ENCODE measurements at regions not wholly inside any gene's neighbourhood (a gene's known extent, or its start where the extent isn't known, plus 50 kb on each side); places are given as distances from the start of the nearest gene placed in this dataset.

GRCh38 chr20:11001302-11001701 lies 327.5 kb upstream of the JAG1 start:
- no peak overlapping the region for H3K27ac ChIP-seq

GRCh38 chr20:11001764-11002540 lies 328.2 kb upstream of the JAG1 start:
- H3K27ac ChIP-seq = peak overlapping the region in 1 of 2 donors; percentile 1
- H3K4me3 ChIP-seq = no peak overlapping the region
- no peak for DNase-seq (ENCODE audit: low spot score)
- H3K36me3 ChIP-seq = no peaks in the 10 kb centered on the region
- no peaks in the 10 kb centered on the region for H3K4me1 ChIP-seq
- H3K9me3 ChIP-seq = no peaks in the 10 kb centered on the region
- no peaks in the 10 kb centered on the region for H3K27me3 ChIP-seq
- no peak for TF ChIP-seq CTCF (IDR thresholded peaks at IDR 0.05)

More at GRCh38 chr20:11001302-11001701, 327.5 kb upstream of the JAG1 start:
- no peak for TF ChIP-seq CTCF (IDR thresholded peaks at IDR 0.05)
- no peaks in the 10 kb centered on the region for H3K9me3 ChIP-seq
- H3K4me1 ChIP-seq = no peaks in the 10 kb centered on the region
- DNase-seq (ENCODE audit: low spot score) = no peak
- no peaks in the 10 kb centered on the region for H3K36me3 ChIP-seq
- H3K27me3 ChIP-seq = no peaks in the 10 kb centered on the region
- H3K4me3 ChIP-seq = no peak overlapping the region

- no peak for TF ChIP-seq CTCF (IDR thresholded peaks at IDR 0.05)
- Histone ChIP-seq H3K4me3 (no peak overlapping the region), H3K27me3 (no peaks in the 10 kb centered on the region), H3K36me3 (no peaks in the 10 kb centered on the region), H3K9me3 (no peaks in the 10 kb centered on the region), H3K27ac (no peak overlapping the region), H3K4me1 (no peaks in the 10 kb centered on the region)
- DNase-seq (ENCODE audit: low spot score) = no peak
Observed at GRCh38 chr20:11003341-11003740, 329.5 kb upstream of the JAG1 start.

GRCh38 chr20:11008444-11009033 lies 334.7 kb upstream of the JAG1 start:
- no peaks in the 10 kb centered on the region for H3K9me3 ChIP-seq
- H3K27me3 ChIP-seq = no peaks in the 10 kb centered on the region
- H3K4me3 ChIP-seq = no peak overlapping the region
- no peak for TF ChIP-seq CTCF (IDR thresholded peaks at IDR 0.05)
- no peaks in the 10 kb centered on the region for H3K4me1 ChIP-seq
- H3K27ac ChIP-seq = no peak overlapping the region
- DNase-seq (ENCODE audit: low spot score) = no peak
- no peaks in the 10 kb centered on the region for H3K36me3 ChIP-seq

GRCh38 chr20:11011653-11012052 lies 337.9 kb upstream of the JAG1 start:
- H3K9me3 ChIP-seq = no peaks in the 10 kb centered on the region
- no peaks in the 10 kb centered on the region for H3K36me3 ChIP-seq
- no peaks in the 10 kb centered on the region for H3K27me3 ChIP-seq
- no peak for TF ChIP-seq CTCF (IDR thresholded peaks at IDR 0.05)
- no peak for DNase-seq (ENCODE audit: low spot score)
- no peak overlapping the region for H3K4me3 ChIP-seq
- H3K27ac ChIP-seq = no peak overlapping the region
- no peaks in the 10 kb centered on the region for H3K4me1 ChIP-seq

Measured in right atrium auricular region (tissue), 2 donors.